ENCODE measurements at regions not wholly inside any gene's neighbourhood (a gene's known extent, or its start where the extent isn't known, plus 50 kb on each side); places are given as distances from the start of the nearest gene placed in this dataset.

DNA sequence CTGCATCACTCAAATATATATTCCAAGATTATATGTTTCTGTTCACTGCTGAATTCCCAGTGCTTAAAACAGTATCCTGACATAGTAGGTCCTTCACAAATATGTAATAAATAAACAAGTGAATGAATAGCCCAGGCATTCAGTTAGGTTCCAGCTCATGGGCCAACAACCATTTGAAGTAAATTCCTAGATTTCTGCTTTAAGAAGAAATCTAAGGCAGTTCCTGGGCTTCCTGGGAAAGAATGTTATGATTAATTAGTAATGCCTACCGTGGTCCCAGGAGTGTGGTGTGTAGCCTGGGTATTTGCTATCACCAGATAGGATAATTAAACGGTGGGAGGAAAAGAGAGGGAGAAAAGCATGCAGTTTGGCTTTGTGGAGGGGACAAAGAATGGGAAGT, 576.8 kb downstream of the SOX6 start:
- DNase-seq: no peak

- DNase-seq: no peak
Measured at GRCh38 chr11:15780382-15780781, 576.0 kb downstream of the SOX6 start.

DNA sequence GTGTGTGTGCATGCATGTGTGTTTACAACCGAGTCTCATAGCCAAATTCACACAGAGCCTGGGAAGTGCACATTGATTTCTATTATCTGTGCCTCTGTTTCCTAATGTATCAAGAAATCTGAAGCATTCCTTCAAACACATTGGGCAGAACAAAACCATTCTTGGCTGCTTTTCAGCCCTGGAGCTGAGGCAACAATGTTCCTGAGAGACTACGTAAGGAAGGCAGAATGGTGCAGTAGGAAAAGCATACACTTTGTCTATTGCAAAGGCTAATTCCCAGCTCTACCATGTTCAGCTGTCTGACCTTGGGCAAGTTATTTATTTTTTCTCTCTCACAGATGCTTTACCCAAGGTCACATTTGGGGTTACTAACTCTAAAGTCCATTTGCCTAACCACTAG, 575.5 kb downstream of the SOX6 start:
- DNase-seq: no peak

GRCh38 chr11:15783619-15784018, 572.7 kb downstream of the SOX6 start:
- no peak for DNase-seq

DNA sequence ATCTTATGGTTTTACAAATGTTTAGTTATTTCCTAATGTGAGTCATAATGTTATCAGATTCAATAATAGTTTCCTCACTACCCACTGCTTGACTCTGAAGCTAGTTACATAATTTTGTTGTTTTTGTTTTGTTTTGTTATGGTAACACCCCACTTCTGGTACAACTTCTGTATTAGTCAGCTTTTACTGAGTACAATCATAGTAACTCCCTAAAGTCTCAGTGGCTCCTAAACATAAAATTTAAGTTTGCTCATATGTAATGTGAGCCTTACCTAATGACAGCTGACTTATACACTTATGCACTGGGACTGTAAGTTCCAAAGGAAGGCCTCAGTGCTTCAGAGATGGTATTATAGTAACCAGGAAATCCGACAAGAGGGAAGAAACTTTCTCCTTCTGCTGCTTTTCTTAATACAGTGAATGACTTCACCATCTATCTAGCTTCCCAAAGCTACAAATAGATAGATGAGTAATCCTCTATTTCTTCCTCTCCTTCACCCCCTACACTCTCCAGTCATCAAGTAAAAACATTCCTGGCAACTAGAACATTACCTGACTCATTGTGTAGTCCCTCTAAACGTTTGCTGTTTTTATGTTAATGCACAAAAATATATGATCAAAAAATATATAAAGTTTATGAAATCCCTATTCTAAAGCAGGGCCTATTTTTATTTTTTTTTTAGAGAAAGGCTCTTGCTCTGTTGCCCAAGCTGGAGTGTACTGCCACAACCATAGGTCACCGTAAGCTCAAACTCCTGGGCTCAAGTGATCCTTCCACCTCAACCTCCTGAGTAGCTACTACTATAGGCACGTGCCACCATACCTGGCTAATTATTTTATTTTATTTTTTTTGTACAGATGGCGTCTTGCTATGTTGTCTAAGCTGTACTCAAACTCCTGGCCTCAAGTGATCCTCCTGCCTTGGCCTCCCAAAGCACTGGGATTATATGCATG, 563.0 kb downstream of the SOX6 start:
- no peak for DNase-seq

DNA sequence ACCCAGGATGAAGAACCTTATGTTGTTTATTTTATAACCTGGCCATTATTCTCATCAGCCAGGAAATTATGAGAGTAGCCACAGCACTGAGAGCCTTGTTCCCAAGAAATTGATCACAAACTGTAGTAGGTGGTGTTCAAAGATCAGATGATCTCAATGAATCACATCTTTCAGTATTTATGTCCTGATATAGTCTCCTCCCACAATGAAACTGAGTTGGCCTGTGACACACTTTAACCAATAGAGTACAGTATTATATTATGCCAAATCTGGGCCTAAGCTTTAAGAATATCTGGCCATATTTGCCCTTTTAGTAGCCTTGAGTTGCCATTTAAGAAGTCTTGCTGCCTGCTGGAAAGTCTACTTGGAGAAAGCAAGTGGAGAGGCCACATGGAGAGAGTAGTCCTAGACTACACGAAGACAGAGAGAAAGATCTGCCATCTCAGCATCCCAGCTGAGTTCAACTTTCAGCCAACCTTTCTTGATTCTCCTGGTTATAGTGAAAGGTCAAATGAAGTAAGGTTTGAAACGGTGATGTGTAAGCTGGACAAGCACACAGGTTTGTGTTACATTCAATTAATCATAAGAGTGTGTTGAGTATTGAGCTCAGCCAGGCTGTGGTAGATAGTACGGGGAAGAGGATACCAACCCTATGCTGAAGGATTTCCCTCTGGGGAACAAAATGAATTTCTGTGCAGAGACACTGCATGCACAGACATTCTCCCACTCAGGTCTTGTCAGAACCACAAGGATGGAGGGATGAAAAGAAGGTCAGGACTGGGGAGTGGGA, 561.8 kb downstream of the SOX6 start:
- no peak for DNase-seq

DNA sequence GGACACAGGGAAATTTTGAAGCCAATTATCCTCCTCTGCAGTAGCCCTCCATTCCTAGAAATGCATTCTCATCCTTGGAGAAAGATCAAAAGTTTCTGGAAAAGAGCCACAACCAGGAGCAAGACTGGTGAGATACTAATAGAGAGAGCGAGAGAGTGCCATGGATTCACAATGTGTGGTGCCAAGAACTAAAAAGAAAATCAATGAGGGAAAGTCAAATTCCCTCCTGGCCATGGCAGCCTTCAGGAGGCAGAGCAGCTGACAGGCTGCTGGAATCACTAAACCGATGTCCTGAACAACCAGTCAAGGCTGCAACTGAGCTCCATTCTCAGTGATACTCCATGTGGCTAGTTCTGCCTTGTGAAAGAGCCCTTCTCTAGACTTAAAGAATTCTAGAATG, 561.0 kb downstream of the SOX6 start:
- no peak for DNase-seq

DNA sequence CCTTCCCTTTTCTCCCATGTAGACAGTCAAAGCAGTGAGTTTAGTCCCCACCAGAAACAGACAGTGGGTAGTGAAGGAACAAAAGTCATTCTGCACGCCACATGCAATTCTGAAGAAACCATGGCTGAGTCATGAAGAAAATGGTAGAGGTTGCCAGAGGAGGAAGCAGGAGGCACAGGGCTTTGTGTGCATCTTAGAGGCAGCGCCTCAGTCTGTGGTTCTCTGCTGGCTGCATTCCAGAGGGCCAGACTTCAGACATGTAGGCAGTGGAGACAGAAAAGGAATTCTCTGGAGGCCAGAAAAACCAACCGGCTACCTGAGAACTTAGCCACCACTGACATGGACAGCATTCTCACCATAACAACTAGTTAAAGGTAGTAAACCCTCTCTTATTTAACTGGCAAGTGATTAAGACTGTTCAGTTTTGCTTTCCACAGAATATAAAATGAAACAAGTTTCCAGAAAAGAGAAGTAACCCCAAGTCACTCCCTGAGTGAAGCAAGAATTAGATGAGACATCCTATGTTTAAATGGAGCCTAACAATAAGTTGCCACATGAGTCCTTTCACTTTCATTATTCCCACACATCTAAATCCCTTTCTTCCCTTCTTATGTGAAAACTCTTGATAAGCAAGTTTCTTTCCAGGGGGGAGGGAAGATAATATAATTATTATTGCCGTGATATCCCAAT, 556.1 kb downstream of the SOX6 start:
- no peak for DNase-seq

DNA sequence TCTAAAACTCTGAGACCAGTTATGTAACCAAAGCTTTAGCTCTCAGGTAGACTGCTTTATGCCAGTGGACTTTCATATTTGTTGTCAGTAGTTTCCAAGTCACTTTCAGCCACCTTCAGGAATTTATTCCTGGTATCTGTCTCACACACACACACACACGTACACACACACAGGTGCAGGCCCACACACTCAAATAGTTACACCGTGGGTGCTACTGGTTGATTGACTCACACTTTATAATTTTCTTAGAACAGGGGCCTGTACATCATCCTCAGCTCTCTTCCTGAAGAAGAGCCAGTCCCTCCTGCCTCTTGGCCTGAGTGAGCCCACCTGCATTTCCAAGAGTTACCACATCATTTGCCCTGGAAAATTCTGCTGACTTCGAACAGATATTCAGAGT, 555.2 kb downstream of the SOX6 start:
- DNase-seq: no peak

DNA sequence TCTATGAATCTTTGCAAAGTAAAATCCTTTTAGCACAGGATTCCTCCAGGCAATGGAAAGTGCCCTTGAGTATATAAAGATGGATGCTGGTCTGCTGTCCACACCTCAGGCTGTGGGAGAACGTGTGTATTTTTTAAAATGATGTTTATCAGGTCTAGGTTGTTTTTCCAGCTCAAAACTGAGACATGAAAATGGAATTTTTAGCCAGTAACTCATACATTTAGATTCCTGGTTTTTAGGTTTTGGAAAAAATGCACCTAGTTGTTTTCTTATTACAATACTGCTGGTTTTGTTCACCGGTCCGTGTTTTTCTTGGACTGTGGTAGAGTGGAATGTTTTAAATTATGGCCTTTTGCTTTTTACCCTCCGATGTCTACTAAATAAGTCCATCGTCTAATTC, 554.7 kb downstream of the SOX6 start:
- no peak for DNase-seq

- no peak for DNase-seq
Measured at GRCh38 chr11:15805726-15806125, 550.6 kb downstream of the SOX6 start.

GRCh38 chr11:15806217-15806616, 550.1 kb downstream of the SOX6 start:
- DNase-seq: no peak

- DNase-seq: no peak
Measured at GRCh38 chr11:15807827-15808226, 548.5 kb downstream of the SOX6 start.

GRCh38 chr11:15810082-15810481, 546.3 kb downstream of the SOX6 start:
- no peak for DNase-seq

DNA sequence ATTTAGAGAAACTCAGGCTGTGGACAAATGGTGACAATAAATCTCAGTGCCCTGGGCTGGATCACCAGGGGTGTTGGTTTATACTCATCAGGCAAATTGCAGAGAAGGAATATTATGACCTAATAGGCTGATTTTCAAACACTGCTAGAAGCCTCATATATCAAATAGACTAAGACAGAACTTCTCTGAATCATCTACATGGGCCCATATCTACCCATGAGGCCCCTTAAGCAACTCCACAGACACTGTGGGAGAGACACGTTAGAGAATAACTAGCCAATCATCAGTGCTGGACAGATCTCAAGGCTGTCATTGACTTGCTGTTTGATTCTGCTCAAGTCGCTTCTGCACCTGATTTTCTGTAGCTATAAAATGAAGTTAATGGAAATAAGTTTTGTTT, 545.8 kb downstream of the SOX6 start:
- no peak for DNase-seq

- no peak for DNase-seq
Measured at GRCh38 chr11:15815246-15816195, 540.8 kb downstream of the SOX6 start.

GRCh38 chr11:15816260-15816871, 540.0 kb downstream of the SOX6 start:
- DNase-seq: no peak

GRCh38 chr11:15817001-15817400, 539.3 kb downstream of the SOX6 start:
- no peak for DNase-seq

DNA sequence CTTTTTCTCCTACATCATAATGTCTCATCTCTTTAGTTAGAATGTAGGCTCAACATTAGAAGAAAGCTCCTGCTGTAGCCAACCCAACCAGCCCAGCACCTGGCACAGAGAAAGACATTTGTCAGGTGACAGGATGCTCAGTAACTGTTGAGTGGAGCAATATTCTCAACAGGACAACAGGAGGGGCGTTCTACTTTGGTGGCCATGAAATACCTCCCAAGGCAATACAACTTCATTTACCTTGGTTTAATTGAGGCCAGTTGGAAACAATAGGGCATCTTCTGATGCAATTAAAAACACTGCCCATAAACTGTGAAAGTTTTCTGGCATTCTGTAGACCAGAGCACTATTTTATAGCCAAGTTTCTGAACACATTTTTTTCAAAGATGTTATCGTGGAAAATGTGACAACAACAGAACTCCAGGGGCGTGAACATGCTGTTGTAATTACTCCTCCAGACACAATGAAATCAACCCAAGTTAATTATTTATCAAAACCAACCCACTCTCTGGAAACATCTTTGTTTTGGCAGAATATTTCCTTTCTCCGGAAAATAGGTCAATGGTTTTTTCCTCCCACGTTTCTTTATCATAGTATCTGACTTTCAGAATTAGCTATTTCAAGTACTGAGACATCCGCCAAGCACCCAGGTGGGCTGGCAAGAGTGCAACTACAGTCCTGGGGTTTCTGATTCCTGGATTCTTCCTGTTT, 538.1 kb downstream of the SOX6 start:
- no peak for DNase-seq

- peak; percentile 37 for DNase-seq
Measured at GRCh38 chr11:15819679-15820286, 536.6 kb downstream of the SOX6 start.

GRCh38 chr11:15821451-15821850, 534.9 kb downstream of the SOX6 start:
- DNase-seq: no peak
